HCT116 (cell line): ENCODE measurements at regions not wholly inside any gene's neighbourhood (a gene's known extent, or its start where the extent isn't known, plus 50 kb on each side); places are given as distances from the start of the nearest gene placed in this dataset.

Experiments used
- CTCF ChIP-seq, 3 experiments: fragments of 200-600 bp in 1 of 3; sonication (generic) in 1 of 3; IDR thresholded peaks in 2 of 3; conservative IDR thresholded peaks in 1 of 3; 2 replicates each; pipeline ENCODE4 v1.5.1; 2012 to 2017; ENCODE audit warnings: low read depth in 2 of 3, low read length in 2 of 3, antibody characterized with exemption in 1 of 3, borderline replicate concordance in 1 of 3, control low read depth in 1 of 3, mild to moderate bottlenecking in 1 of 3, mixed read lengths in 1 of 3, mixed run types in 1 of 3, moderate library complexity in 1 of 3; ENCODE audit not compliant: insufficient read depth in 1 of 3
- EZH2 ChIP-seq: fragments of 200-600 bp; sonication (generic); IDR thresholded peaks from 2 replicates; pipeline ENCODE4 v1.6.1; 2017; ENCODE audit warnings: antibody characterized with exemption, mixed run types
- POLR2AphosphoS5 ChIP-seq: IDR thresholded peaks from 2 replicates; pipeline ENCODE4 v1.6.1; 2011; ENCODE audit warnings: mild to moderate bottlenecking, low read depth, low read length, moderate library complexity

GRCh38 chr6:85390105-85390728, 59.7 kb upstream of the NT5E start:
- no peak for TF ChIP-seq EZH2
- no peak for TF ChIP-seq CTCF (IDR thresholded peaks at IDR 0.05 in 2 of 3, conservative IDR thresholded peaks at IDR 0.05 in 1 of 3; ENCODE audit: borderline replicate concordance in 1 of 3, insufficient read depth in 1 of 3, low read depth in 2 of 3, low read length in 2 of 3)
- no peak for TF ChIP-seq POLR2AphosphoS5
